ENCODE measurements at regions not wholly inside any gene's neighbourhood (a gene's known extent, or its start where the extent isn't known, plus 50 kb on each side); places are given as distances from the start of the nearest gene placed in this dataset.

GRCh38 chr17:79217473-79218135 lies 143.0 kb downstream of the ENGASE start:
- TF ChIP-seq CTCF (IDR thresholded peaks at IDR 0.05) (no peak), POLR2A (IDR thresholded peaks at IDR 0.05) (no peak), POLR2AphosphoS5 (IDR thresholded peaks at IDR 0.05) (no peak)

All from prostate gland (tissue), 2 donors.